GM23338 (cell line): ENCODE measurements at regions not wholly inside any gene's neighbourhood (a gene's known extent, or its start where the extent isn't known, plus 50 kb on each side); places are given as distances from the start of the nearest gene placed in this dataset.

Experiments
- ATAC-seq: fragments of 200-7000 bp; cut with Tn5 transposase; 3 replicates; pipeline ENCODE4 v1.9.1; 2020
- DNase-seq: peaks from one replicate; pipeline ENCODE4 v3.0.0-alpha.2; 2015; ENCODE audit warnings: low spot score
- H2AFZ ChIP-seq: fragments of 200-600 bp; sonication (generic); 2 replicates; pipeline ENCODE4 v1.8.0; 2016; ENCODE audit warnings: antibody characterized with exemption, mild to moderate bottlenecking, moderate library complexity
- H3F3A ChIP-seq: fragments of 200-600 bp; sonication (generic); replicated peaks from 2 replicates; pipeline ENCODE4 v1.8.0; 2017; ENCODE audit warnings: antibody characterized with exemption, mixed run types, low read depth
- H3K27ac ChIP-seq: fragments of 200-600 bp; sonication (generic); 2 replicates; pipeline ENCODE4 v1.6.1; 2016; ENCODE audit warnings: low read depth
- H3K27me3 ChIP-seq: fragments of 200-600 bp; sonication (generic); 2 replicates; pipeline ENCODE4 v1.8.0; 2016; ENCODE audit warnings: mild to moderate bottlenecking, mixed run types, moderate library complexity; ENCODE audit not compliant: insufficient read depth
- H3K36me3 ChIP-seq: fragments of 200-600 bp; sonication (generic); 2 replicates; pipeline ENCODE4 v1.8.0; 2016; ENCODE audit warnings: mild to moderate bottlenecking; ENCODE audit not compliant: insufficient read depth
- H3K4me1 ChIP-seq: fragments of 200-600 bp; sonication (generic); 2 replicates; pipeline ENCODE4 v1.8.0; 2016; ENCODE audit warnings: mild to moderate bottlenecking, moderate library complexity; ENCODE audit not compliant: insufficient read depth
- H3K4me2 ChIP-seq: fragments of 200-600 bp; sonication (generic); 2 replicates; pipeline ENCODE4 v1.7.1; 2017; ENCODE audit warnings: mixed run types
- H3K4me3 ChIP-seq: fragments of 200-600 bp; sonication (generic); 2 replicates; pipeline ENCODE4 v1.6.1; 2016; ENCODE audit warnings: mixed run types
- H3K79me2 ChIP-seq: fragments of 200-600 bp; sonication (generic); replicated peaks from 2 replicates; pipeline ENCODE4 v1.8.0; 2017; ENCODE audit warnings: mild to moderate bottlenecking; ENCODE audit not compliant: insufficient read depth
- H3K9me2 ChIP-seq: fragments of 200-600 bp; sonication (generic); 2 replicates; pipeline ENCODE4 v1.8.0; 2017; ENCODE audit not compliant: insufficient read depth
- H4K20me1 ChIP-seq: fragments of 200-600 bp; sonication (generic); replicated peaks from 2 replicates; pipeline ENCODE4 v1.8.0; 2017; ENCODE audit warnings: mild to moderate bottlenecking; ENCODE audit not compliant: insufficient read depth
- H3K27ac Mint-ChIP-seq: 2 replicates; pipeline ENCODE4 v1.8.0; 2020; ENCODE audit warnings: inconsistent platforms, mild to moderate bottlenecking, moderate library complexity, mixed read lengths
- H3K27me3 Mint-ChIP-seq: 3 replicates; pipeline ENCODE4 v1.8.0; 2022; ENCODE audit warnings: low read depth, mild to moderate bottlenecking, moderate library complexity, mixed read lengths, inconsistent platforms; ENCODE audit not compliant: insufficient read depth, poor library complexity
- H3K36me3 Mint-ChIP-seq: 3 replicates; pipeline ENCODE4 v1.8.0; 2021; ENCODE audit warnings: low read depth, mild to moderate bottlenecking, inconsistent platforms, moderate library complexity, mixed read lengths
- H3K4me1 Mint-ChIP-seq: 3 replicates; pipeline ENCODE4 v1.8.0; 2020; ENCODE audit warnings: mild to moderate bottlenecking, inconsistent platforms, mixed read lengths
- H3K4me3 Mint-ChIP-seq: 3 replicates; pipeline ENCODE4 v1.8.0; 2021; ENCODE audit warnings: moderate library complexity, mild to moderate bottlenecking, inconsistent platforms, mixed read lengths
- H3K9me3 Mint-ChIP-seq: 3 replicates; pipeline ENCODE4 v1.8.0; 2020; ENCODE audit warnings: moderate library complexity, mild to moderate bottlenecking, inconsistent platforms, mixed read lengths
- CREB1 ChIP-seq: fragments of 250-450 bp; sonication (Bioruptor Pico); IDR thresholded peaks from 2 replicates; pipeline ENCODE4 v1.5.0; 2020; ENCODE audit warnings: low read depth, mild to moderate bottlenecking, moderate library complexity
- CTCF ChIP-seq, 2 experiments: fragments of 200-600 bp in 1 of 2; sonication (generic) in 1 of 2; conservative IDR thresholded peaks; 2 replicates each; pipeline versions ENCODE4 v1.5.1 to v1.6.1; 2016 to 2017; ENCODE audit warnings: antibody characterized with exemption in 2 of 2, low read depth in 2 of 2, mild to moderate bottlenecking in 2 of 2, moderate library complexity in 1 of 2
- EZH2 ChIP-seq: fragments of 200-600 bp; sonication (generic); IDR thresholded peaks from one replicate; pipeline ENCODE4 v1.8.0; 2017; ENCODE audit warnings: antibody characterized with exemption, mild to moderate bottlenecking, low read depth; ENCODE audit not compliant: unreplicated experiment
- EZH2phosphoT487 ChIP-seq: fragments of 200-600 bp; sonication (generic); IDR thresholded peaks from one replicate; pipeline ENCODE4 v1.8.1; 2018; ENCODE audit warnings: antibody characterized with exemption; ENCODE audit not compliant: unreplicated experiment
- JUNB ChIP-seq: IDR thresholded peaks from one replicate; pipeline ENCODE4 v1.6.1; 2016; ENCODE audit warnings: antibody characterized with exemption; ENCODE audit not compliant: unreplicated experiment
- NANOG ChIP-seq: IDR thresholded peaks from 2 replicates; pipeline ENCODE4 v1.6.1; 2016; ENCODE audit warnings: antibody characterized with exemption, borderline replicate concordance
- POLR2AphosphoS5 ChIP-seq: IDR thresholded peaks from 2 replicates; pipeline ENCODE4 v1.6.1; 2016; ENCODE audit warnings: antibody characterized with exemption, low read depth
- STAT1 ChIP-seq: IDR thresholded peaks from one replicate; pipeline ENCODE4 v1.6.1; 2016; ENCODE audit warnings: antibody characterized with exemption; ENCODE audit not compliant: unreplicated experiment
- ZNF114 ChIP-seq: fragments of 250-450 bp; sonication (Bioruptor Pico); IDR thresholded peaks from 2 replicates; pipeline ENCODE4 v1.5.0; 2020; ENCODE audit warnings: mild to moderate bottlenecking, moderate library complexity
- ZNF331 ChIP-seq: fragments of 250-450 bp; sonication (Bioruptor Pico); IDR thresholded peaks from 2 replicates; pipeline ENCODE4 v1.5.0; 2020; ENCODE audit warnings: low read depth, mild to moderate bottlenecking, moderate library complexity
- ZNF462 ChIP-seq: fragments of 250-450 bp; sonication (Bioruptor Pico); IDR thresholded peaks from 2 replicates; pipeline ENCODE4 v1.5.0; 2020; ENCODE audit warnings: mild to moderate bottlenecking, moderate library complexity
- TF ChIP-seq, protein P1 (sequence below): IDR thresholded peaks from one replicate; pipeline ENCODE4 v1.6.1; 2018; ENCODE audit warnings: antibody characterized with exemption; ENCODE audit not compliant: unreplicated experiment
- TF ChIP-seq, protein P2 (sequence below): IDR thresholded peaks from 2 replicates; pipeline ENCODE4 v1.6.1; 2016; ENCODE audit warnings: antibody characterized with exemption

DNA sequence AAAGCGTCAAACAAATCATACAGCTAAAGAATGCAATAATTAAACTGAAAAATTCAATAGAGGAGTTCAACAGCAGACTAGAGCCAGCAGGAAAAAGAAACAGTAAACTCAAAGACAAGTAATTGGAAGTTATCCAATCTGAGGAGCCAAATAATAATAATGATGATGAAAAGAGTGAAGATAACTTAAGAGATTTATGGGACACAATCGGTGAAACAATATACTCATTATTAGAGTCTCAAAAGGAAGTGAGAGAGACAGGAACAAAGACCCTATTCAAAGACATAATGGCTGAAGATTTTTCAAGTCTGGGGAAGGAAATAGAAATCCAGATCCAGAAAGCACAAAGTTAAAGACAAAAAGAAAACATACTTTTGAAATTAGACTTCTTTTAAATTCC lies 263.9 kb upstream of the NR4A3 start:
- no peak overlapping the region for H2AFZ ChIP-seq
- H3K4me1 ChIP-seq: peaks cover 9% of the 10 kb centered on the region; the same call in 1 of the 2 replicates
- H3K4me1 Mint-ChIP-seq: no peaks in the 10 kb centered on the region; the same call in 2 of the 3 replicates
- no peak overlapping the region for H3K4me3 ChIP-seq
- no peaks in the 10 kb centered on the region for H3K27me3 ChIP-seq
- H3K27ac ChIP-seq: no peak overlapping the region
- ATAC-seq (no peak), DNase-seq (no peak)
- TF ChIP-seq ZNF331: no peak
- no peak for TF ChIP-seq POLR2AphosphoS5
- TF ChIP-seq ZNF462: no peak
- no peak for TF ChIP-seq CTCF (conservative IDR thresholded peaks at IDR 0.05; ENCODE audit: low read depth in 2 of 2)
- no peak for TF ChIP-seq CREB1 (CRISPR knock-in tag)
- TF ChIP-seq EZH2: no peak
- TF ChIP-seq EZH2phosphoT487: no peak
- TF ChIP-seq, protein P1, sequence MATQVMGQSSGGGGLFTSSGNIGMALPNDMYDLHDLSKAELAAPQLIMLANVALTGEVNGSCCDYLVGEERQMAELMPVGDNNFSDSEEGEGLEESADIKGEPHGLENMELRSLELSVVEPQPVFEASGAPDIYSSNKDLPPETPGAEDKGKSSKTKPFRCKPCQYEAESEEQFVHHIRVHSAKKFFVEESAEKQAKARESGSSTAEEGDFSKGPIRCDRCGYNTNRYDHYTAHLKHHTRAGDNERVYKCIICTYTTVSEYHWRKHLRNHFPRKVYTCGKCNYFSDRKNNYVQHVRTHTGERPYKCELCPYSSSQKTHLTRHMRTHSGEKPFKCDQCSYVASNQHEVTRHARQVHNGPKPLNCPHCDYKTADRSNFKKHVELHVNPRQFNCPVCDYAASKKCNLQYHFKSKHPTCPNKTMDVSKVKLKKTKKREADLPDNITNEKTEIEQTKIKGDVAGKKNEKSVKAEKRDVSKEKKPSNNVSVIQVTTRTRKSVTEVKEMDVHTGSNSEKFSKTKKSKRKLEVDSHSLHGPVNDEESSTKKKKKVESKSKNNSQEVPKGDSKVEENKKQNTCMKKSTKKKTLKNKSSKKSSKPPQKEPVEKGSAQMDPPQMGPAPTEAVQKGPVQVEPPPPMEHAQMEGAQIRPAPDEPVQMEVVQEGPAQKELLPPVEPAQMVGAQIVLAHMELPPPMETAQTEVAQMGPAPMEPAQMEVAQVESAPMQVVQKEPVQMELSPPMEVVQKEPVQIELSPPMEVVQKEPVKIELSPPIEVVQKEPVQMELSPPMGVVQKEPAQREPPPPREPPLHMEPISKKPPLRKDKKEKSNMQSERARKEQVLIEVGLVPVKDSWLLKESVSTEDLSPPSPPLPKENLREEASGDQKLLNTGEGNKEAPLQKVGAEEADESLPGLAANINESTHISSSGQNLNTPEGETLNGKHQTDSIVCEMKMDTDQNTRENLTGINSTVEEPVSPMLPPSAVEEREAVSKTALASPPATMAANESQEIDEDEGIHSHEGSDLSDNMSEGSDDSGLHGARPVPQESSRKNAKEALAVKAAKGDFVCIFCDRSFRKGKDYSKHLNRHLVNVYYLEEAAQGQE: no peak
- no peak for TF ChIP-seq ZNF114
- TF ChIP-seq STAT1: no peak
- TF ChIP-seq JUNB: no peak
- TF ChIP-seq NANOG: no peak
- TF ChIP-seq, protein P2, sequence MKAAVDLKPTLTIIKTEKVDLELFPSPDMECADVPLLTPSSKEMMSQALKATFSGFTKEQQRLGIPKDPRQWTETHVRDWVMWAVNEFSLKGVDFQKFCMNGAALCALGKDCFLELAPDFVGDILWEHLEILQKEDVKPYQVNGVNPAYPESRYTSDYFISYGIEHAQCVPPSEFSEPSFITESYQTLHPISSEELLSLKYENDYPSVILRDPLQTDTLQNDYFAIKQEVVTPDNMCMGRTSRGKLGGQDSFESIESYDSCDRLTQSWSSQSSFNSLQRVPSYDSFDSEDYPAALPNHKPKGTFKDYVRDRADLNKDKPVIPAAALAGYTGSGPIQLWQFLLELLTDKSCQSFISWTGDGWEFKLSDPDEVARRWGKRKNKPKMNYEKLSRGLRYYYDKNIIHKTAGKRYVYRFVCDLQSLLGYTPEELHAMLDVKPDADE: no peak
- H3K36me3 Mint-ChIP-seq: no peaks in the 10 kb centered on the region
- H3K4me2 ChIP-seq: no peak overlapping the region
- H3K79me2 ChIP-seq: no peaks in the 10 kb centered on the region
- no peaks in the 10 kb centered on the region for H4K20me1 ChIP-seq
- no peaks in the 10 kb centered on the region for H3F3A ChIP-seq
- H3K27ac Mint-ChIP-seq: no peak overlapping the region
- H3K9me3 Mint-ChIP-seq: no peaks in the 10 kb centered on the region
- no peaks in the 10 kb centered on the region; the same call in 1 of the 2 replicates for H3K36me3 ChIP-seq
- peaks cover 27% of the 10 kb centered on the region for H3K9me2 ChIP-seq
- H3K4me3 Mint-ChIP-seq: no peak overlapping the region
- H3K27me3 Mint-ChIP-seq: no peaks in the 10 kb centered on the region
